8988T (cell line): ENCODE measurements at regions not wholly inside any gene's neighbourhood (a gene's known extent, or its start where the extent isn't known, plus 50 kb on each side); places are given as distances from the start of the nearest gene placed in this dataset.

ENCODE experiments used
- DNase-seq: peaks from one replicate; pipeline ENCODE4 v3.0.0; 2011

GRCh38 chr4:1508161-1509160 lies 102.2 kb upstream of the NKX1-1 start:
- no peak for DNase-seq

DNA sequence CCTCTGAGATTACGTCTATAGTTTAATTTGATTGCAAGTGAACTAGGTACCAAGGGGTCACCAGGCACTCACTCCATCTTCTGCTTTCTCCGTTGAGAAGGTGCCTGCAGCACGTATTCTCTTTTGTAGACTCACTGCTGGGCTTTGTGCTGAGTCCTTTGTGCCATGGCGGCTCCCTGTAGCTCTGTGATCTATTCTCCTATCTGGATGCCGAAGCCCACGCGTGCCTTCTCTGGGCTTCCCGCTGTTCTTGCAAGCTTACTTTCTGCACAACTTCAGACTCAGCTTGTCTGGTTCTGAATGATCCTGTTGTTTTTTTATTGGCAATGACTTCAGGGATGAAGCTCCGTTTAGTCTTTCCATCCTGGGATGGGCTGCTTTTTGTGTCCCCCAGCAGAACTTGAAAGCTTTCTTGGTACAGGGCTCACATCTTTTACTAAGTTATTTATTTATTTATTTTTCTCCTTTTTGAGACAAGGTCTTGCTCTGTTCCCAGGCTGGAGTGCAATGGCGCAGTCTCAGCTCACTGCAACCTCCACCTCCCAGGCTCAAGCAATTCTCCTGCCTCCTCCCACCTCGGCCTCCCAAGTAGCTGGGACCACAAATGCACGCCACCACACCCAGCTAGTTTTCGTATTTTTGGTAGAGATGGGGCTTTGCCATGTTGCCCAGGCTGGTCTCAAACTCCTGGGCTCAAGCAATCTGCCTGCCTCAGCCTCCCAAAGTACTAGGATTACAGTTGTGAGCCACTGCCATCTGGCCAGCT lies 100.9 kb upstream of the NKX1-1 start:
- peak; percentile 13 for DNase-seq

DNA sequence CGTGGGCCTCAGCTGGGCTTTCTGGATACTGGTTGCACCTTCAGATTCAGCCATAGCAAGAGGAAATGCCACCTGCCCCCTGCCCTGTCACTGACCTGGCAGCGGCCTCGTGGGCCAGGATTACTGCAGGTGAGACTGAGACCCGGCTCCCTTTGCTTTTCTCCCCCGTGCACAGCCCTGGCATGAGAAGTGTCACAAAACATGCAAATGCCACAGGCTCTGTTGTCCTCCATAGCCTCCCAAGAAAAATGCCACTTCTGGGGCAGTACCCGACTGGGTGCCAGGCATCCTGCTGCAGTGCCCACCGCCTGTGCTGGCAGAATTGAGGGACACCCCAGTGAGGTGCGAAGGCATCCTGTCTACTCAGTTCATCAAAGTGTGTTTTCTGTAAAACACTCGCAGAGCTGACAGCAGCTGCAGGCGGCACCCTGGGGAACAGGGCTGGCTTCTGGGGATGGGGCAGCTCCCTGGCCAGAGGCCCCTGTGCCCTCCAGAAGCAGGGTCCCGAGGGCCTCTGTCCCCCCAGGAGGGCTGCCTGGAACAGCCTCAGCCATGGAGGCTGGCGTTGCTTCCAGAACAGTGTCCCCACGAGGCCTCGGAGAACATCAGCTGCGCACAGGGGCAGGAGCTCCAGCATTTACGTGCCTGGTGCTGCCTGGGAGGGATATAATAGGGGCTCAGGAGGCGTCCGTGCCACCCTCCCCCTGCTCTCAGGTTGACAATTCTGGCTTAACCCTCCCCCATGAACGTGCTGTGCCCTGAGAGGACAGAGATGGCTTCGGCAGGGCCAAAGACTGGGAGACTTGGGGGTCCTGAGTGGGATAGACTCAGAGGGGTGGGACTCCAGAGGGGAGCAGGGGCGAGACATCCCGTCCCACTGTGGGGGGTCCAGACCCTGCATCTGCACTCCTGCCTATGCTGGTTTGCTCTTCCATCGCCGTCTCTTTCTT lies 99.5 kb upstream of the NKX1-1 start:
- DNase-seq: no peak

GRCh38 chr4:1504595-1505500 lies 98.6 kb upstream of the NKX1-1 start:
- DNase-seq: no peak

DNA sequence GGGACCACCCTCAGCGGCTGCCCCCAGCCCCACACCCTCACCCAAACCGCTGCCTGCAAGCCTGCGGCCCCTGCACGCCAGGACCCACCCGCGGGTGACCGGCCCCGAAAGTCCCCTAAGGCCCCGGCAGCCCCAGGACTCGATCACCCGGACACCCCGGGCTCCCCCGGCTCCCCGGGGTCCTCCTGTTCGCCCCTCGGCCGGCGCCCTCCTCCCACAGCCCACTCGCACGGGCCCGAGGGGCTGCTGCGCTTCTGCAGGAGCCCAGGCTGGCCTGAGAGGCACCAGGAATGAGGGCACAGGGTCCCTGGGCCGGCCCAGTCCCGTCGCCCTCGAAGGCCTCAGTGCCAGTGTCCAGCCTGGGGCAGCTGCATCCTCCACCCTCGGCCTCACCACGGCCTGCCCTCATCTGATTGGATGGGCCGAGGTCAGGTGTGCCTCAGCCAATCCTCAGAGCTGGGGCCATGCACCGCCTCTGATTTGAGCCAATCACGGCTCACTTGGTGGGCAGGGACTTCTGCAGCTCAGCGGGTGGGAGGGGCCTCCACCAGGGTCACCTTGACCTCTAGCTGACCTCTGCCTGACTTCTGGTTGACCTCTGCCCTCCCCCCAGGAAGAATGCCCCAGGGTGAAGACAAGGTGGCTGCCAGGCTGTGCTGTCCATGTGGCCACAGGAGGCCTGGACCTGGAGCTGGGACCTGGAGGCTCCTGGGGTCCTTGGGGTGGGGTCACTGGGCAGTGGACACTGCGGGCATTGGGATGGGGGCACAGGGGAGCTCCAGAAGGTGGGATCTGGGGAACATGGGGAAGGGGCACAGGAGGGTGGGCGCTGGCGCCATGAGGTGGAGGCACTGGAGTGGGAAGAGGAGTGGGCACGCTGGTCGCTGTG lies 97.6 kb upstream of the NKX1-1 start:
- peak; percentile 49 for DNase-seq

DNA sequence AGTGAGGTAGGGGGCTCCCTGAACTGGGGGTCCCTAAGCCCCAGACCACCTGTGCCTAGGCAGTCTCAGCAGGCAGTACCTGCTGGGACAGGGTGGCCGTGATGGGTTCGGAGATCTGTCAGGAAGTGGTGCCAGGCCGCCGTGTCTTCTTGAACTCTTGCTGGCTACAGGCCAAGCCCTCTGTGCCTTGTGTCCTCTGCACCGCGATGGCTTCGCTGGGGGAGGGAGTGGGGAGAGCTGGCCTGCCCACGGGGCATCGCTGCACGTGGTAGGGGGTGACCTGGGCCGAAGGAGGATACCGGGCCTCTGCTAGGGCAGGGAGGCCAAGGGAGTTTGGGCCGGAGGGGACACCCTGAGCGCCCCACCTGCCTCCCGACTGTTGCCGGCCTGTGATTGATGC lies 96.7 kb upstream of the NKX1-1 start:
- DNase-seq: peak; percentile 22

- DNase-seq: peak; percentile 15
Observed at GRCh38 chr4:1502501-1502886, 96.3 kb upstream of the NKX1-1 start.

DNA sequence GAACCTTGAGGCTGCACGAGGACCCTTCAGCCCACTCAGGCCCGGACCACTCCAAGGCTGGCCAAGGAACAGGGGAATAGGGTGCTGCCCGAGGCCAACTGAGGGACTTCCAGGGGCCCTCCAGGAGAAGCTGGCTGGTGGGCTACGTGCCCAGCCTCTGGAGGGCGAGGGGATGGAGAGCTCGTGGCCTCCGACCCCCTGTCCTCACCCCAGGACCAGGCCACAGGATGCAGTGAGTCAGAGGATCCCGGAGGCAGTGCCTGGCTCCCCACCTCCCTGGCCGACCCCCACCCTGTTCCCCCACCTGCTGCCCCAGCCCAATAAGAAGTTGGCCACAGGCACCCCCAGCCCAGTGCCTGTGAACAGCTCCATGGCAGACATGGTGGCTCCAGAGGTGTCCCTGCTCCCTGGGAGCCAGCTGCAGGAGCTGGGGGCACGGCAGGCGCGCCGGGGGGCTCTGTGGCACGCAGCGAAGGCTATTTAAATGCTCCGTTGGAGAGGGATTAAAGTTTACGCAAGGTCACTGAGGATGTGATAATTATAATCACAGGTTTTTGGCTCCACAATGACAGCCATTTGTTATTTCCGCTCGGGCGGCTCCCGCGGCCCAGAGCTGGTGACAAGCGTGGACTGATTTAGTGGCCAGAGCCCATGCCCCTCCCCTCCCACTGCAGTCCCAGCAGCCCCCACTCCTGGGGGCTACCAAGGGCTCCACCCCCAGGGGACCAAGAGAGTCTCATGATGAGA lies 95.7 kb upstream of the NKX1-1 start:
- DNase-seq: no peak

DNA sequence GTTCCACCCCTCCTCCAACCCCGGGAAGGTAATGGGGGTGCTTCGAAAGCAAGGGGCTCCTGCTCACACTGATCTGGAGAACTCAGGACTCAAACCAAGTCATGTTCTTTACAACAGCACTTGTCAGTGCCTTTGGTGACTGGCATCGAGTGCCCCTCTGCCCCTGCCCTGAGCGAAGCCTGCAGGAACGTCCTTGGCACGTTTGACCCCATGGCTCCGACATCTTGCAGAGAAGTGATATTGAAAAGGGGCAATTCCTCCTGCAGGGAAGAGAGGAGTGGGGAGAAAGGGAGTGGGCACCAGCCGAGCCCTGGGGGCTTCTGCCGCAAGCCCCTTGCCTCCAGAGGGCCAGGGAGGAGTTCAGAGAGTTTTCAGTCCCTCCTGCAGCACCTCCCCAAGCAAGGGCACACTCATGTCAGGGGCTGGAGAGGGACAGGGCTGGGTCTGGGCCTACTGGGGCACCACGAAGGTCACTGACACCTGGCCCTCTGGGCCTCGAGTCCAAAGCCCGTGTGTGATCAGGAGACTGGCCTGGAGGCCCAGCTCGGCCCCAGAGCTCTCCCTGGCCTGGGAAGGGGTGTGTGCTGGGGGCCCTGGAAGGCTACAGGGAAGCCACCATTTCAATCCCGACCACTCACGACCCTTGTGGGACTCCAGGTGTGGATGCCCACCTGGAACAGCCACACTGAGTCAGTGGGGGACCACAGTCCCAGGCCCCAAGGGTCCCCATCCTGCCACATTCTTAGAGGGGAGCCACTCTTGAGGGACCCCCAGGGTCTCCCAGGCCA lies 94.9 kb upstream of the NKX1-1 start:
- DNase-seq: peak; percentile 21

DNA sequence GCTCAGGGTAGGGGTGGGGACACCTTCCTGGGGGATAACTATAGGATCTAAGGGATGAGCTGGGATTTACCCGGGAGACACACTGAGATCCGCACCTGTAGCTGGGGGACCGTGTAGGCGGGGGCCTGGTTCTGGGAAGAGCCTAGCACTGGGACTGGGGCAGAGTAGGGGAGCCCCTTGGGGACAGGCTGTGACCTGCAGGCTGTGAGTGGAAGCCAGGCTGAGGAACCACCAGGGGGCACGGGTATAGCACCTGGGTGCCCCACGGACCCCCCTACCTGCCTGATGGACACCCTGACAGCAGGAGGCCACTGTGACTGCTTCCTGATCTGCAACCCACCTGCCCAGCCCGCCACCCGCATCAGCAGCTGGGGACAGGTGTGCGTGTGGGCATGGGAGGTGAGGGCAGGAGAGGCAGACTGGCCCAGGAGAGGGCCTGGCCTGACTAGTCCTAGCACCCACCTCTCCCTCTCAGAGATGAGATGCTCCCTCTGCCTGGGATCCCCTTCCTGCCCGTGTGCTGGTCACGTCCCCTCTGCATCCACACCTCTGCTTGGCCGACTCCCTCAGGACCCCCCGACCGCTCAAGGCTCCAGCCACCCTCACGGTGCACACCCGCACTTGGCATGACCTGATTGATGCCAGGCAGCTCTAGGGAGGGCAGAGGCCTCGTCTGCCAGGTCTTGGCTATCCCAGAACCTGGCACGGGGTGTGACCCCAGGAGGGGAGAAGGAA lies 94.2 kb upstream of the NKX1-1 start:
- peak; percentile 67 for DNase-seq

- peak; percentile 17 for DNase-seq
Observed at GRCh38 chr4:1499465-1499864, 93.2 kb upstream of the NKX1-1 start.

DNA sequence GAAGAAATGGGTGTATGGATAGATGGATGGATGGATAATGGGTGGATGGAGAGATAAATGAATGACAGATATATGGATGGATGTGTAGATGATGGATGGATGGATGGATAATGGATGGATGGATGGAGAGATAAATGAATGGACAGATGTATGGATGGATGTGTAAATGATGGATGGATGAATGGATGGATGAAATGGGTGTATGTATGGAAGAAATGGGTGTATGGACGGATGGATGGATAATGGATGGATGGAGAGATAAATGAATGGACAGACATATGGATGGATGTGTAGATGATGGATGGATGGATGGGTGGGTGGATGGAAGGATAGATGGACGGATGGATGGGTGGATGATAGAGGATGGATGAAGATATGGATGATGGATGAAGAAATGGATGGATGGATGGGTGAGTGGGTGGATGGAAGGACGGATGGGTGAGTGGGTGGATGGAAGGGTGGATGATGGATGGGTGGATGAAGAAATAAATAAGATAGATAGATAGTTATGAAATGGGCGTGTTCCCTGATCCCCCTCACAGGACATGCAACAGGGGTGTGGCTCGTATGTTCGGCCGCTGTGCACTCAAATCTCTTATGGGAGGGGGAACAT lies 91.1 kb upstream of the NKX1-1 start:
- DNase-seq: peak; percentile 8

GRCh38 chr4:1496116-1496642 lies 89.9 kb upstream of the NKX1-1 start:
- DNase-seq: peak; percentile 10

- peak; percentile 11 for DNase-seq
Observed at GRCh38 chr4:1495416-1496115, 89.3 kb upstream of the NKX1-1 start.

- DNase-seq: peak; percentile 14
Observed at GRCh38 chr4:1494416-1495315, 88.4 kb upstream of the NKX1-1 start.
